HT1080 (cell line): ENCODE measurements at regions not wholly inside any gene's neighbourhood (a gene's known extent, or its start where the extent isn't known, plus 50 kb on each side); places are given as distances from the start of the nearest gene placed in this dataset. TPM values are rescaled to one million over a fixed set of nuclear protein-coding genes. Genes with fewer than 3 reads are reported as not detected.
"Not testable (repeated sequence)": the region's sequence is repeated elsewhere in the genome, so short reads cannot be mapped to it uniquely, and the experiment has no call there.

Experiments used
- DNase-seq: peaks from one replicate; pipeline ENCODE4 v3.0.0-alpha.2; 2015; ENCODE audit warnings: low read depth
- small RNA-seq: library from RNA; depleted of rRNA; stranded (forward); fragments of <200 nt; gene quantifications from one replicate; pipeline ENCODE3, GENCODE V24; 2014

GRCh38 chrX:82727436-82727835 is 780.7 kb upstream of the POU3F4 start:
- peak; percentile 63 for DNase-seq

- no peak for DNase-seq
Observed at GRCh38 chrX:82732861-82733260, 775.2 kb upstream of the POU3F4 start.

GRCh38 chrX:82734140-82734539 is 774.0 kb upstream of the POU3F4 start:
- DNase-seq: no peak

- not testable (repeated sequence) for DNase-seq
Observed at GRCh38 chrX:82738313-82738712, 769.8 kb upstream of the POU3F4 start.

- no peak for DNase-seq
Observed at GRCh38 chrX:82742351-82742750, 765.7 kb upstream of the POU3F4 start.

GRCh38 chrX:82745725-82746124 is 762.4 kb upstream of the POU3F4 start:
- not testable (repeated sequence) for DNase-seq

GRCh38 chrX:82748906-82749505 is 759.1 kb upstream of the POU3F4 start:
- peak; percentile 48 for DNase-seq

GRCh38 chrX:82756272-82756671 is 751.8 kb upstream of the POU3F4 start:
- DNase-seq: no peak

GRCh38 chrX:82757614-82758013 is 750.5 kb upstream of the POU3F4 start:
- DNase-seq: no peak

GRCh38 chrX:82764521-82764920 is 743.6 kb upstream of the POU3F4 start:
- DNase-seq: no peak

- no peak for DNase-seq
Observed at GRCh38 chrX:82765811-82766210, 742.3 kb upstream of the POU3F4 start.

GRCh38 chrX:82775426-82775825 is 732.7 kb upstream of the POU3F4 start:
- DNase-seq: peak; percentile 32

- no peak for DNase-seq
Observed at GRCh38 chrX:82782014-82782413, 726.1 kb upstream of the POU3F4 start.

GRCh38 chrX:82812902-82813301 is 695.2 kb upstream of the POU3F4 start:
- not testable (repeated sequence) for DNase-seq

- peak; percentile 92 for DNase-seq
Observed at GRCh38 chrX:82813671-82814078, 694.4 kb upstream of the POU3F4 start.

- DNase-seq: no peak
Observed at GRCh38 chrX:82816001-82816400, 692.1 kb upstream of the POU3F4 start.

- peak; percentile 27 for DNase-seq
Observed at GRCh38 chrX:82816562-82816961, 691.5 kb upstream of the POU3F4 start.

- DNase-seq: no peak
Observed at GRCh38 chrX:82842286-82842685, 665.8 kb upstream of the POU3F4 start.

- no peak for DNase-seq
Observed at GRCh38 chrX:82848111-82848510, 660.0 kb upstream of the POU3F4 start.

Small RNAs in the stretch of these regions (small RNA-seq; reads per million reads assigned to genes)
- gene RF00394: not detected
